Left ventricle myocardium inferior (tissue), 1 donor: ENCODE measurements at regions not wholly inside any gene's neighbourhood (a gene's known extent, or its start where the extent isn't known, plus 50 kb on each side); places are given as distances from the start of the nearest gene placed in this dataset.

Experiments used
- DNase-seq: peaks from one replicate; pipeline ENCODE4 v3.0.0-alpha.2; 2020
- H3K27ac ChIP-seq: fragments of 200-600 bp; replicated peaks from 2 replicates; pipeline ENCODE4 v1.8.0; 2021
- H3K27me3 ChIP-seq: fragments of 200-600 bp; 2 replicates; pipeline ENCODE4 v1.8.0; 2021; ENCODE audit warnings: low read depth
- H3K36me3 ChIP-seq: fragments of 200-600 bp; 2 replicates; pipeline ENCODE4 v1.8.0; 2021
- H3K4me1 ChIP-seq: fragments of 200-600 bp; 2 replicates; pipeline ENCODE4 v1.8.0; 2021
- H3K4me3 ChIP-seq: fragments of 200-600 bp; 2 replicates; pipeline ENCODE4 v1.8.0; 2021; ENCODE audit warnings: mild to moderate bottlenecking, moderate library complexity
- H3K9me3 ChIP-seq: fragments of 200-600 bp; replicated peaks from 2 replicates; pipeline ENCODE4 v1.8.0; 2021
- intact Hi-C: fragments of 100-400 bp; cut with micrococcal nuclease; formaldehyde crosslinking; loops from one replicate; pipeline ENCODE4 v1.11.0; 2022
- TF ChIP-seq, protein P1 (sequence below): fragments of 200-600 bp; IDR thresholded peaks from 2 replicates; pipeline ENCODE4 v1.8.0; 2021; ENCODE audit warnings: antibody characterized with exemption, mild to moderate bottlenecking, borderline replicate concordance
- donor health status: DM: no; HTN: yes; CAD: no; lungs with severe emphysema.

DNA sequence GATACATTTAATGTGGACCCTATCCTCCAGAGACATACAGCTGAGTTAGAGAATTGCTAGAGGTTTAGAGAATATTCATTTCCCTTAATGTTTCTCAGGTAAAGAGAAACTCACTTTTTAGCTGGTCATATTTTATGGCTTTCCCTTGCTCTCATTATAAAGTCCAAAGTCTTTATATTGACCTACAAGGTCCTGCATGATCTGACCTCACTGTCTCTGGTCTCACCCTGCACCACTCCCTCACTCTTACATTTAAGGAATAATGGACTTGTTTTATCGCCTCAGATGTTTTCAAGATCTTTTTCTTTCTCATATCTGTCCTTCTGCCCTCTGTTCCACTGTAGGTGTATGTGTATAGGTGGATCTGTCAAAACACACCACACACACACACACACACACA lies 597.3 kb downstream of the PLCL1 start:
- Histone ChIP-seq H3K27ac (no peak overlapping the region), H3K36me3 (no peaks in the 10 kb centered on the region), H3K4me3 (no peak overlapping the region), H3K27me3 (no peaks in the 10 kb centered on the region), H3K9me3 (no peaks in the 10 kb centered on the region), H3K4me1 (no peaks in the 10 kb centered on the region)
- TF ChIP-seq, protein P1, sequence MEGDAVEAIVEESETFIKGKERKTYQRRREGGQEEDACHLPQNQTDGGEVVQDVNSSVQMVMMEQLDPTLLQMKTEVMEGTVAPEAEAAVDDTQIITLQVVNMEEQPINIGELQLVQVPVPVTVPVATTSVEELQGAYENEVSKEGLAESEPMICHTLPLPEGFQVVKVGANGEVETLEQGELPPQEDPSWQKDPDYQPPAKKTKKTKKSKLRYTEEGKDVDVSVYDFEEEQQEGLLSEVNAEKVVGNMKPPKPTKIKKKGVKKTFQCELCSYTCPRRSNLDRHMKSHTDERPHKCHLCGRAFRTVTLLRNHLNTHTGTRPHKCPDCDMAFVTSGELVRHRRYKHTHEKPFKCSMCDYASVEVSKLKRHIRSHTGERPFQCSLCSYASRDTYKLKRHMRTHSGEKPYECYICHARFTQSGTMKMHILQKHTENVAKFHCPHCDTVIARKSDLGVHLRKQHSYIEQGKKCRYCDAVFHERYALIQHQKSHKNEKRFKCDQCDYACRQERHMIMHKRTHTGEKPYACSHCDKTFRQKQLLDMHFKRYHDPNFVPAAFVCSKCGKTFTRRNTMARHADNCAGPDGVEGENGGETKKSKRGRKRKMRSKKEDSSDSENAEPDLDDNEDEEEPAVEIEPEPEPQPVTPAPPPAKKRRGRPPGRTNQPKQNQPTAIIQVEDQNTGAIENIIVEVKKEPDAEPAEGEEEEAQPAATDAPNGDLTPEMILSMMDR: no peak
- intact Hi-C loops: no loop called here
- DNase-seq: no peak

DNA sequence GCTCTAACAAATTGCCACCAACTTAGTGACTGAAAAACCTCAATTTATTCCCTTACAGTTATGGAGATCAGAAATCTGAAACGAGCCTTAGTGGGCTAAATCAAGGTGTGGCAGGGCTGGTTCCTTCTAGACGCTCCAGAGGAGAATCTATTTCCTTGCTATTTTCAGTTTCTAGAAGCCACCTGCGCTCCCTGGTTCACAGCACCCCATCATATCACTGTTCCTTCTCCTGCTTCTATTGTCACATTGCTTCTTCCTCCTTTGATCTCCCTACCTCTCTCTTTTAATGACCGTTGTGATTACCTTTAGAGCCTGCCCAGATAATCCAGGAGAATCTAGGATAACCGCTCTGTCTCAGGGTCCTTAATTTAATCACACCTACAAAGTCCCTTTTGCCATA lies 596.6 kb downstream of the PLCL1 start:
- TF ChIP-seq, protein P1: no peak
- H3K4me1 ChIP-seq: no peaks in the 10 kb centered on the region
- intact Hi-C loops: no loop called here
- H3K27ac ChIP-seq: no peak overlapping the region
- no peaks in the 10 kb centered on the region for H3K36me3 ChIP-seq
- DNase-seq: no peak
- H3K27me3 ChIP-seq: no peaks in the 10 kb centered on the region
- no peak overlapping the region for H3K4me3 ChIP-seq
- no peaks in the 10 kb centered on the region for H3K9me3 ChIP-seq

DNA sequence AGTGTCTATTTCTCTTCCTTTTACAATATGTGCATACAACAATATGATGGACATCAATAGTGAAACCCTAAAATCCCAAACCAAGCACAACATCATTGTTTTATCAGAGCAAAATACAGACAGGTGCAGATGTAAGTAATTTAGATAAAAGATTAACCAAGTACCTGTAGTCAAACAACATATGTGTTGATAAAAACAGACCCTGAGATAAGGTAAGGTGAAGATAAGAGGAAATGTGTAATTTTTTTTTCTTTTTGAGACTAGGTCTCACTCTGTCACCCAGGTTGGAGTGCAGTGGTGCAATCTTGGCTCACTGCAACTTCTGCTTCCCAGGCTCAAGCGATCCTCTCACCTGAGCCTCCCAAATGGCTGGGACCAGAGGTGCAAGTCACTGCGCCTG lies 589.8 kb downstream of the PLCL1 start:
- Histone ChIP-seq H3K27ac (no peak overlapping the region), H3K4me3 (no peak overlapping the region), H3K4me1 (no peaks in the 10 kb centered on the region), H3K27me3 (no peaks in the 10 kb centered on the region), H3K9me3 (no peaks in the 10 kb centered on the region), H3K36me3 (no peaks in the 10 kb centered on the region)
- no peak for DNase-seq
- intact Hi-C loops: no loop called here
- TF ChIP-seq, protein P1: no peak

DNA sequence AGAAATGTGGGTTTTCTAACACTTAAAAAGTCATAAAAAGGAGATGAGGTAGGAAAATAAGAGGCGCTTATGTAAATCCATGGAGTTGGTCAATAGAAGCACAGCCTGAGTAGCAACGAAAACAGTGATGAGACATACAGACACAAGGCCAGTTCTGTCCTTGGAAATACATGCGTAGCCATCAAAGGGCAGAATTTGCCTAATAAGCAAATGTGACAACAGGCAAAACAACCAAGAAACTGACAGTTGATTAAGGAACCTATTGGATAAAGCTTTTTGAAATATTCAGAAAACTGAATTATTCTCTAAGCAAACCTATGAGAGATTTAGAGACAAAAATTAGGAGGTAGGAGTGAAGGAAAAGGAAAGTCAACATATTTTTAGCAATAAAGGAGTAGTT lies 586.3 kb downstream of the PLCL1 start:
- TF ChIP-seq, protein P1: no peak
- Histone ChIP-seq H3K9me3 (no peaks in the 10 kb centered on the region), H3K4me3 (no peak overlapping the region), H3K36me3 (no peaks in the 10 kb centered on the region), H3K27me3 (no peaks in the 10 kb centered on the region), H3K4me1 (no peaks in the 10 kb centered on the region), H3K27ac (no peak overlapping the region)
- no peak for DNase-seq
- intact Hi-C loops: no loop called here

DNA sequence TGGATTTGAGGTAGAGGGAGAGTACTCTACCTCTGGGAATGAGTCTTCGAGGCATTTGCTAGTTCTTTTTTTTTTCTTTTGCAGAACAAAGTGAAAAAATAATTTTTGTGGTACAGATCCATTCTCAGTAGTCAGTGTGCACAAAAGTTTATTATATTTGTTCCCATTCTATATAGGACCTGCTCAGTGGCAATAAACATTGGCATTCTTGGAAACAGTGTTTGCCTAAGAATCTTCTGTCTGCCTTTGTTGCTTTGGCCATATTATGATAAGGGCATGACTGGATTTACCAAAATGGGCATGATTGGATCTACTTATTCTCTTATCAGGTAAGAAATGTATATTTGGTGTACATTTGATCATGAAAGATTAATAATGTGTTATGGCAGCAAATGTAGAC lies 583.3 kb downstream of the PLCL1 start:
- no peak overlapping the region for H3K27ac ChIP-seq
- TF ChIP-seq, protein P1: no peak
- intact Hi-C loops: no loop called here
- no peaks in the 10 kb centered on the region for H3K4me1 ChIP-seq
- no peak overlapping the region for H3K4me3 ChIP-seq
- no peaks in the 10 kb centered on the region for H3K27me3 ChIP-seq
- DNase-seq: no peak
- no peaks in the 10 kb centered on the region for H3K36me3 ChIP-seq
- no peaks in the 10 kb centered on the region for H3K9me3 ChIP-seq

DNA sequence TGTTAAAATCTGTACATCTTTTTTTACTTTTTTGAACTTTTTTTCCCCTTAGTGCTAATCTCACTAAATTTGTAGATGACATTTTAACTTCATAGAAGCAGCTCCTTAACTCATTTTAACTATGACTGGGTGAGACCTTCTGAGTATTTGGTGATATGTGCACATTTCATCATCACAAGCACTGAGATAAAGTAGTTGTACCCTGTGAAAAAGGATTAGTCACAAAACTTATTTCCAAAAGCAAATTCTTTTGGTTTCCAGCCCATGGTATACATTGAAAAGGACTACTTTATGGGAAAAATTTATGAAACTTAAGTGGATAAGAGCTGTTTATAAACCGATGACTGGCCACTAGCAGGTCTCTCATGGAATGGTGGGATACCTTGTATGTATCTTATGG lies 581.5 kb downstream of the PLCL1 start:
- intact Hi-C loops: no loop called here
- Histone ChIP-seq H3K4me3 (no peak overlapping the region), H3K4me1 (no peaks in the 10 kb centered on the region), H3K36me3 (no peaks in the 10 kb centered on the region), H3K27me3 (no peaks in the 10 kb centered on the region), H3K9me3 (no peaks in the 10 kb centered on the region), H3K27ac (no peak overlapping the region)
- no peak for DNase-seq
- TF ChIP-seq, protein P1: no peak
